GM12874 (cell line): ENCODE measurements at regions not wholly inside any gene's neighbourhood (a gene's known extent, or its start where the extent isn't known, plus 50 kb on each side); places are given as distances from the start of the nearest gene placed in this dataset.

Experiments
- CTCF ChIP-seq: IDR thresholded peaks from 2 replicates; pipeline ENCODE4 v1.5.1; 2011; ENCODE audit warnings: low read depth, mild to moderate bottlenecking, control low read depth, low read length, moderate library complexity; ENCODE audit not compliant: insufficient read depth

GRCh38 chr3:168165390-168166269 is 69.9 kb upstream of the GOLIM4 start:
- peak; percentile 42; the same call in 1 of the 2 replicates for TF ChIP-seq CTCF

DNA sequence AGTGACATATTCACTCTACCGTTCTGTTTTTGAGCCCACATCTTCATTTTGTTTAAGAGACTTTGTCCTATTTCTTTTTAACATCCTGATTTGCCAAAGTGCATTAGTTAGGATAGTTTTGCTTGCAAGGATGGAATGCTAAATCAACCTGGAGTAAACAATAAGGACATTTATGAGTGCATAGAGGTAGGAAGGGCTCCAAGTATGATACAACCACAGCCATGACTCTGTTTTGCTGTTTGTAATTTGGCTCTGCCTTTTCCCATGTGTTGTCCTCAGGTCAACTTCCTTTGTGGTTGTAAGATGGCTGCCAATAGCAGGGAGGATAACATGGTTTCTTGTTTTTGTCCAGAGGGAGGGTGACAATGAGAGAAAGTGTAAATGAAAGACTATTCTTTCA is 66.4 kb upstream of the GOLIM4 start:
- no peak for TF ChIP-seq CTCF

- TF ChIP-seq CTCF: no peak
Measured at GRCh38 chr3:168161696-168162095, 66.0 kb upstream of the GOLIM4 start.

GRCh38 chr3:168157903-168158302 is 62.2 kb upstream of the GOLIM4 start:
- no peak for TF ChIP-seq CTCF

GRCh38 chr3:168157099-168157700 is 61.5 kb upstream of the GOLIM4 start:
- no peak for TF ChIP-seq CTCF

DNA sequence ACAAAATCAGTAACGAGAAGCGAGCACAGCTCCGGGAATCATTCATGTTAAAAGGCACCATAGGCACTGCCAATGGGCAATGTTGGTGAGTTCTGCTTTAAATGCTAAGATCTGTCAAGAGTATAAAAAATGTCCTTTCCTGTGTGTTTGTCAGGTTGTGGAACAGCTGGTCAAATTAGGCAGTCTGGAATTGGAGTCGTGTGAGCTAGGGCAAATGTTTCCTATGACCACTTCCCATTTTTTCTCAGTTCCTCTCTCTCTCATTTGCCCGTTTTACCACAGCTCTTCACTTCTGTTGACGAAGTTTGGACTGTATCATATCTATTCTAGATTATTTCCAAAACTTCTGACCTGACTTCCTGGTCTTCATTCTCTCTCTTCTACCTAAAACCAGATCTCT is 60.8 kb upstream of the GOLIM4 start:
- no peak for TF ChIP-seq CTCF

DNA sequence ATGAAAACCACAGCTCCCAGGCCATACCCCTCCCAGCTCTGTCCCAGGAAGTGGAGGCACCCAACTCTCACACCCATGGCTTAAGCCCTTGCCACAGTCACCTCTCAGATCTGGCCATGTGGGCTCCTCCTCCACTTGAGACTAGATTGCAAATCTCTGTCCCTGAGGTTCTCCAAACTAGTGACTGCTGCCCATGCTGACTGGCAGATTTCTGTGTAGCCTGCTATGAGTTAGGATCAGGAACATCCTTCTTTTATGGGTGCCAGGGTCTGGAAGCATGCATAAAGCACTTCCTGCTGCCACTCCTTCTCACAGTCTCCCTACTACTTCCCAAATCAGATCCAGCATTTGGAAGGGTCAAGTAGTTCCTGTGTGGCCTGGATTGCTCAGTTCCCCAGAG is 59.6 kb upstream of the GOLIM4 start:
- TF ChIP-seq CTCF: no peak
